Motor neuron (in vitro differentiated cells): ENCODE measurements at regions not wholly inside any gene's neighbourhood (a gene's known extent, or its start where the extent isn't known, plus 50 kb on each side); places are given as distances from the start of the nearest gene placed in this dataset.

Experiments
- ATAC-seq, 8 experiments: fragments of 200-7000 bp; cut with Tn5 transposase; replicated peaks in 6 of 8; 2 replicates each; pipeline ENCODE4 v1.8.0; 2021; ENCODE audit warnings: mild to moderate bottlenecking in 8 of 8, moderate library complexity in 8 of 8
- H3K27ac ChIP-seq, 2 donors: fragments of 250-450 bp; sonication (Bioruptor Pico); 2 replicates each; pipeline ENCODE4 v1.9.0; 2021; ENCODE audit warnings: antibody characterized with exemption in 2 of 2, mild to moderate bottlenecking in 2 of 2, moderate library complexity in 1 of 2
- H3K4me1 ChIP-seq, 2 donors: fragments of 250-450 bp; sonication (Bioruptor Pico); replicated peaks in 1 of 2; 2 replicates each; pipeline ENCODE4 v1.6.1; 2021; ENCODE audit warnings: antibody characterized with exemption in 2 of 2, mild to moderate bottlenecking in 2 of 2, moderate library complexity in 1 of 2
- H3K4me3 ChIP-seq, 5 donors: fragments of 250-450 bp; sonication (Bioruptor Pico); 2 replicates each; pipeline ENCODE4 v1.9.0; 2021; ENCODE audit warnings: antibody characterized with exemption in 5 of 5, mild to moderate bottlenecking in 5 of 5, moderate library complexity in 4 of 5
- WGBS, 10 experiments: fragments of 450-650 bp; shearing (Covaris generic); methylation state at CpG; one replicate each; pipeline ENCODE4 v1.0.0; 2022; 5-methylcytosine and 5-hydroxymethylcytosine counted together
- in situ Hi-C, 9 experiments: fragments of 400-800 bp; cut with MboI; loops; one replicate each; pipeline ENCODE4 v1.15.0; 2021; ENCODE audit warnings: low sequenced_read_pairs in 9 of 9, low pct_unique_long_range_greater_than_20kb in 2 of 9; ENCODE audit not compliant: unreplicated experiment in 9 of 9

GRCh38 chr10:4260483-4261124 is 475.6 kb upstream of the KLF6 start:
- ATAC-seq, result peak in 6 of 8 experiments; percentile 20 to 93 (median 85)
- no peak overlapping the region for H3K27ac ChIP-seq
- H3K4me3 ChIP-seq, result no peak overlapping the region
- in situ Hi-C loops, result no loop called here
- WGBS, 10 experiments, result 43 to 100% (median 83%) methylated on average over 1 to 4 of the region's 4 CpGs
- H3K4me1 ChIP-seq, result peaks cover 0 to 11% of the 10 kb centered on the region in 2 donors

- ATAC-seq, result no peak
- Histone ChIP-seq H3K4me3 (no peak overlapping the region), H3K4me1 (peaks cover 0 to 11% of the 10 kb centered on the region in 2 donors), H3K27ac (no peak overlapping the region)
- in situ Hi-C loops, result no loop called here
- 67 to 100% (median 91%) methylated on average over 1 to 14 of the region's 14 CpGs; no CpG with 5 or more reads in 1 of the 10 experiments for WGBS, 10 experiments
Observed at GRCh38 chr10:4257939-4258465, 473.0 kb upstream of the KLF6 start.

- in situ Hi-C loops, result no loop called here
- peaks cover 0 to 11% of the 10 kb centered on the region in 2 donors for H3K4me1 ChIP-seq
- no peak overlapping the region for H3K4me3 ChIP-seq
- no peak overlapping the region for H3K27ac ChIP-seq
- 83 to 100% (median 100%) methylated on average over 1 to 2 of the region's 2 CpGs for WGBS, 10 experiments
- no peak for ATAC-seq
Observed at GRCh38 chr10:4256971-4257370, 472.0 kb upstream of the KLF6 start.

- H3K4me3 ChIP-seq, result no peak overlapping the region
- H3K27ac ChIP-seq, result no peak overlapping the region
- in situ Hi-C loops, result no loop called here
- ATAC-seq, result no peak
- WGBS, 10 experiments, result 71 to 100% (median 82%) methylated on average over 1 to 3 of the region's 3 CpGs; no CpG with 5 or more reads in 4 of the 10 experiments
- peaks cover 0 to 9% of the 10 kb centered on the region in 2 donors for H3K4me1 ChIP-seq
Observed at GRCh38 chr10:4255751-4256150, 470.7 kb upstream of the KLF6 start.

- H3K27ac ChIP-seq, result no peak overlapping the region
- H3K4me1 ChIP-seq, result no peaks in the 10 kb centered on the region
- no peak overlapping the region for H3K4me3 ChIP-seq
- WGBS, 10 experiments, result 38 to 92% (median 68%) methylated on average over 1 to 9 of the region's 11 CpGs; no CpG with 5 or more reads in 2 of the 10 experiments
- no peak for ATAC-seq
- in situ Hi-C loops, result no loop called here
Observed at GRCh38 chr10:4254101-4254994, 469.3 kb upstream of the KLF6 start.

GRCh38 chr10:4252701-4253100 is 467.7 kb upstream of the KLF6 start:
- Histone ChIP-seq H3K27ac (no peak overlapping the region), H3K4me3 (no peak overlapping the region), H3K4me1 (no peaks in the 10 kb centered on the region)
- no peak for ATAC-seq
- in situ Hi-C loops, result no loop called here
- 83 to 100% (median 92%) methylated on average over 1 to 2 of the region's 2 CpGs for WGBS, 10 experiments

- ATAC-seq, result no peak
- in situ Hi-C loops, result no loop called here
- H3K27ac ChIP-seq, result no peak overlapping the region
- no peak overlapping the region for H3K4me3 ChIP-seq
- WGBS, 10 experiments, result 10 to 100% (median 86%) methylated on average over 1 to 2 of the region's 2 CpGs
- H3K4me1 ChIP-seq, result no peaks in the 10 kb centered on the region
Observed at GRCh38 chr10:4250587-4250887, 465.5 kb upstream of the KLF6 start.

- 0 to 100% (median 83%) methylated on average over 1 to 4 of the region's 4 CpGs; no CpG with 5 or more reads in 1 of the 10 experiments for WGBS, 10 experiments
- in situ Hi-C loops, result no loop called here
- H3K4me3 ChIP-seq, result no peak overlapping the region
- peak in 3 of 8 experiments; percentile 71 to 92 (median 90) for ATAC-seq
- H3K27ac ChIP-seq, result no peak overlapping the region
- no peaks in the 10 kb centered on the region for H3K4me1 ChIP-seq
Observed at GRCh38 chr10:4249841-4250586, 465.0 kb upstream of the KLF6 start.

GRCh38 chr10:4247379-4247778 is 462.4 kb upstream of the KLF6 start:
- ATAC-seq, result no peak
- Histone ChIP-seq H3K4me3 (no peak overlapping the region), H3K4me1 (peaks cover 7% of the 10 kb centered on the region in 2 donors), H3K27ac (no peak overlapping the region)
- WGBS, 10 experiments, result 78 to 96% (median 94%) methylated on average over 1 to 5 of the region's 5 CpGs; no CpG with 5 or more reads in 1 of the 10 experiments
- in situ Hi-C loops, result no loop called here

GRCh38 chr10:4246881-4247358 is 461.9 kb upstream of the KLF6 start:
- H3K4me1 ChIP-seq, result peaks cover 11 to 12% of the 10 kb centered on the region in 2 donors
- H3K4me3 ChIP-seq, result no peak overlapping the region
- 12 to 92% (median 61%) methylated on average over 2 to 4 of the region's 4 CpGs for WGBS, 10 experiments
- no peak for ATAC-seq
- in situ Hi-C loops, result no loop called here
- no peak overlapping the region for H3K27ac ChIP-seq

GRCh38 chr10:4243651-4244050 is 458.6 kb upstream of the KLF6 start:
- peak in 2 of 8 experiments; percentile 55 to 69 for ATAC-seq
- WGBS, 10 experiments, result 0 to 100% (median 100%) methylated on average over 1 of the region's 1 CpG; no CpG with 5 or more reads in 1 of the 10 experiments
- Histone ChIP-seq H3K27ac (no peak overlapping the region), H3K4me1 (peaks cover 24 to 27% of the 10 kb centered on the region in 2 donors), H3K4me3 (no peak overlapping the region)
- in situ Hi-C loops, result no loop called here

- peaks cover 24 to 27% of the 10 kb centered on the region in 2 donors for H3K4me1 ChIP-seq
- no peak overlapping the region for H3K4me3 ChIP-seq
- in situ Hi-C loops, result no loop called here
- no peak for ATAC-seq
- no peak overlapping the region for H3K27ac ChIP-seq
- 3 to 98% (median 86%) methylated on average over 3 to 6 of the region's 6 CpGs for WGBS, 10 experiments
Observed at GRCh38 chr10:4243169-4243568, 458.2 kb upstream of the KLF6 start.
